ENCODE measurements at regions not wholly inside any gene's neighbourhood (a gene's known extent, or its start where the extent isn't known, plus 50 kb on each side); places are given as distances from the start of the nearest gene placed in this dataset.

- no peak for DNase-seq
- Histone ChIP-seq H4K12ac (ENCODE audit: low read depth, low read length) (no peak overlapping the region), H3K27ac (ENCODE audit: low read depth, low read length) (no peak overlapping the region), H2BK12ac (ENCODE audit: low read length) (no peak overlapping the region), H4K91ac (ENCODE audit: low read depth, low read length) (no peak overlapping the region), H3K14ac (ENCODE audit: low read length) (no peak overlapping the region), H3K18ac (ENCODE audit: low read length) (no peak overlapping the region), H2BK120ac (ENCODE audit: insufficient read depth, low read length, poor library complexity) (no peak overlapping the region), H3K79me2 (ENCODE audit: control insufficient read depth, insufficient read depth, low read length, poor library complexity) (no peaks in the 10 kb centered on the region), H3K23ac (ENCODE audit: low read length) (no peak overlapping the region), H2BK5ac (ENCODE audit: low read depth, low read length, poor library complexity) (no peak overlapping the region), H3K4me1 (ENCODE audit: control insufficient read depth in 1 of 2, insufficient read depth in 2 of 2, low read length in 2 of 2) (no peaks in the 10 kb centered on the region), H4K8ac (ENCODE audit: low read depth, low read length) (no peak overlapping the region), H2AFZ (ENCODE audit: insufficient read depth, low read length, poor library complexity) (no peak overlapping the region), H3K27me3 (ENCODE audit: insufficient read depth, low read length) (no peaks in the 10 kb centered on the region), H3K4me2 (ENCODE audit: low read length) (no peak overlapping the region), H3K36me3 (ENCODE audit: control insufficient read depth in 1 of 2, insufficient read depth in 2 of 2, low read length in 2 of 2) (no peaks in the 10 kb centered on the region), H3K4ac (ENCODE audit: low read depth, low read length) (no peak overlapping the region), H3K9ac (ENCODE audit: low read length) (no peak overlapping the region), H3K79me1 (ENCODE audit: low read length) (no peaks in the 10 kb centered on the region), H3K9me3 (ENCODE audit: insufficient read depth, low read depth, low read length) (no peaks in the 10 kb centered on the region), H3K4me3 (ENCODE audit: low read depth, low read length) (no peak overlapping the region), H2AK5ac (ENCODE audit: low read length) (no peak overlapping the region)
- no CpG with 5 or more reads among the region's 1 CpG for WGBS (ENCODE audit: extremely low coverage, insufficient coverage, insufficient read length)
Measured at GRCh38 chr2:56613254-56613653, 429.5 kb downstream of the CCDC85A start.

- Histone ChIP-seq H3K4me2 (ENCODE audit: low read length) (no peak overlapping the region), H2BK12ac (ENCODE audit: low read length) (no peak overlapping the region), H3K4ac (ENCODE audit: low read depth, low read length) (no peak overlapping the region), H4K8ac (ENCODE audit: low read depth, low read length) (no peak overlapping the region), H2BK120ac (ENCODE audit: insufficient read depth, low read length, poor library complexity) (no peak overlapping the region), H2BK5ac (ENCODE audit: low read depth, low read length, poor library complexity) (no peak overlapping the region), H3K36me3 (ENCODE audit: control insufficient read depth in 1 of 2, insufficient read depth in 2 of 2, low read length in 2 of 2) (no peaks in the 10 kb centered on the region), H2AK5ac (ENCODE audit: low read length) (no peak overlapping the region), H3K9me3 (ENCODE audit: insufficient read depth, low read depth, low read length) (no peaks in the 10 kb centered on the region), H3K14ac (ENCODE audit: low read length) (no peak overlapping the region), H3K9ac (ENCODE audit: low read length) (no peak overlapping the region), H2AFZ (ENCODE audit: insufficient read depth, low read length, poor library complexity) (no peak overlapping the region), H4K12ac (ENCODE audit: low read depth, low read length) (no peak overlapping the region), H4K91ac (ENCODE audit: low read depth, low read length) (no peak overlapping the region), H3K79me2 (ENCODE audit: control insufficient read depth, insufficient read depth, low read length, poor library complexity) (no peaks in the 10 kb centered on the region), H3K4me3 (ENCODE audit: low read depth, low read length) (no peak overlapping the region), H3K27ac (ENCODE audit: low read depth, low read length) (no peak overlapping the region), H3K79me1 (ENCODE audit: low read length) (no peaks in the 10 kb centered on the region), H3K4me1 (ENCODE audit: control insufficient read depth in 1 of 2, insufficient read depth in 2 of 2, low read length in 2 of 2) (no peaks in the 10 kb centered on the region), H3K18ac (ENCODE audit: low read length) (no peak overlapping the region), H3K23ac (ENCODE audit: low read length) (no peak overlapping the region), H3K27me3 (ENCODE audit: insufficient read depth, low read length) (no peaks in the 10 kb centered on the region)
- no peak for DNase-seq
- WGBS (ENCODE audit: extremely low coverage, insufficient coverage, insufficient read length) = no CpG with 5 or more reads among the region's 1 CpG
Measured at GRCh38 chr2:56613920-56614319, 430.1 kb downstream of the CCDC85A start.

- Histone ChIP-seq H4K91ac (ENCODE audit: low read depth, low read length) (no peak overlapping the region), H2AK5ac (ENCODE audit: low read length) (no peak overlapping the region), H3K27ac (ENCODE audit: low read depth, low read length) (no peak overlapping the region), H3K23ac (ENCODE audit: low read length) (no peak overlapping the region), H3K18ac (ENCODE audit: low read length) (no peak overlapping the region), H3K79me1 (ENCODE audit: low read length) (no peaks in the 10 kb centered on the region), H3K14ac (ENCODE audit: low read length) (no peak overlapping the region), H3K4me1 (ENCODE audit: control insufficient read depth in 1 of 2, insufficient read depth in 2 of 2, low read length in 2 of 2) (no peaks in the 10 kb centered on the region), H4K12ac (ENCODE audit: low read depth, low read length) (no peak overlapping the region), H3K9me3 (ENCODE audit: insufficient read depth, low read depth, low read length) (no peaks in the 10 kb centered on the region), H3K9ac (ENCODE audit: low read length) (no peak overlapping the region), H3K27me3 (ENCODE audit: insufficient read depth, low read length) (no peaks in the 10 kb centered on the region), H3K4ac (ENCODE audit: low read depth, low read length) (no peak overlapping the region), H2BK12ac (ENCODE audit: low read length) (no peak overlapping the region), H2BK120ac (ENCODE audit: insufficient read depth, low read length, poor library complexity) (no peak overlapping the region), H3K79me2 (ENCODE audit: control insufficient read depth, insufficient read depth, low read length, poor library complexity) (no peaks in the 10 kb centered on the region), H3K4me3 (ENCODE audit: low read depth, low read length) (no peak overlapping the region), H2BK5ac (ENCODE audit: low read depth, low read length, poor library complexity) (no peak overlapping the region), H3K36me3 (ENCODE audit: control insufficient read depth in 1 of 2, insufficient read depth in 2 of 2, low read length in 2 of 2) (no peaks in the 10 kb centered on the region), H4K8ac (ENCODE audit: low read depth, low read length) (no peak overlapping the region), H2AFZ (ENCODE audit: insufficient read depth, low read length, poor library complexity) (no peak overlapping the region), H3K4me2 (ENCODE audit: low read length) (no peak overlapping the region)
- no peak for DNase-seq
- WGBS (ENCODE audit: extremely low coverage, insufficient coverage, insufficient read length) = no CpG with 5 or more reads among the region's 3 CpGs
Measured at GRCh38 chr2:56615760-56616159, 432.0 kb downstream of the CCDC85A start.

- H3K4me1 ChIP-seq (ENCODE audit: control insufficient read depth in 1 of 2, insufficient read depth in 2 of 2, low read length in 2 of 2) = no peaks in the 10 kb centered on the region
- H3K14ac ChIP-seq (ENCODE audit: low read length) = no peak overlapping the region
- no peak overlapping the region for H2AFZ ChIP-seq (ENCODE audit: insufficient read depth, low read length, poor library complexity)
- no peak overlapping the region for H3K27ac ChIP-seq (ENCODE audit: low read depth, low read length)
- no peak overlapping the region for H4K12ac ChIP-seq (ENCODE audit: low read depth, low read length)
- WGBS (ENCODE audit: extremely low coverage, insufficient coverage, insufficient read length) = no CpG with 5 or more reads among the region's 1 CpG
- peak in 1 of 2 donors; percentile 7 for DNase-seq
- H2BK120ac ChIP-seq (ENCODE audit: insufficient read depth, low read length, poor library complexity) = no peak overlapping the region
- H3K9me3 ChIP-seq (ENCODE audit: insufficient read depth, low read depth, low read length) = peaks cover 3% of the 10 kb centered on the region
- no peak overlapping the region for H4K8ac ChIP-seq (ENCODE audit: low read depth, low read length)
- H2AK5ac ChIP-seq (ENCODE audit: low read length) = no peak overlapping the region
- H3K79me2 ChIP-seq (ENCODE audit: control insufficient read depth, insufficient read depth, low read length, poor library complexity) = no peaks in the 10 kb centered on the region
- no peak overlapping the region for H3K9ac ChIP-seq (ENCODE audit: low read length)
- no peak overlapping the region for H3K4me3 ChIP-seq (ENCODE audit: low read depth, low read length)
- H2BK5ac ChIP-seq (ENCODE audit: low read depth, low read length, poor library complexity) = no peak overlapping the region
- H3K27me3 ChIP-seq (ENCODE audit: insufficient read depth, low read length) = no peaks in the 10 kb centered on the region
- H2BK12ac ChIP-seq (ENCODE audit: low read length) = no peak overlapping the region
- no peaks in the 10 kb centered on the region for H3K36me3 ChIP-seq (ENCODE audit: control insufficient read depth in 1 of 2, insufficient read depth in 2 of 2, low read length in 2 of 2)
- H3K4ac ChIP-seq (ENCODE audit: low read depth, low read length) = no peak overlapping the region
- no peak overlapping the region for H3K18ac ChIP-seq (ENCODE audit: low read length)
- H3K4me2 ChIP-seq (ENCODE audit: low read length) = no peak overlapping the region
- H3K79me1 ChIP-seq (ENCODE audit: low read length) = no peaks in the 10 kb centered on the region
- H4K91ac ChIP-seq (ENCODE audit: low read depth, low read length) = no peak overlapping the region
- H3K23ac ChIP-seq (ENCODE audit: low read length) = no peak overlapping the region
Measured at GRCh38 chr2:56624181-56624580, 440.4 kb downstream of the CCDC85A start.
